HG02759 (cell line): ENCODE measurements at regions not wholly inside any gene's neighbourhood (a gene's known extent, or its start where the extent isn't known, plus 50 kb on each side); places are given as distances from the start of the nearest gene placed in this dataset.
"Not testable (repeated sequence)": the region's sequence is repeated elsewhere in the genome, so short reads cannot be mapped to it uniquely, and the experiment has no call there.

Source experiments
- ATAC-seq: cut with Tn5 transposase; IDR thresholded peaks from one replicate; pipeline ENCODE4 v1.9.1; 2021; ENCODE audit warnings: mild to moderate bottlenecking, moderate library complexity; ENCODE audit not compliant: unreplicated experiment

DNA sequence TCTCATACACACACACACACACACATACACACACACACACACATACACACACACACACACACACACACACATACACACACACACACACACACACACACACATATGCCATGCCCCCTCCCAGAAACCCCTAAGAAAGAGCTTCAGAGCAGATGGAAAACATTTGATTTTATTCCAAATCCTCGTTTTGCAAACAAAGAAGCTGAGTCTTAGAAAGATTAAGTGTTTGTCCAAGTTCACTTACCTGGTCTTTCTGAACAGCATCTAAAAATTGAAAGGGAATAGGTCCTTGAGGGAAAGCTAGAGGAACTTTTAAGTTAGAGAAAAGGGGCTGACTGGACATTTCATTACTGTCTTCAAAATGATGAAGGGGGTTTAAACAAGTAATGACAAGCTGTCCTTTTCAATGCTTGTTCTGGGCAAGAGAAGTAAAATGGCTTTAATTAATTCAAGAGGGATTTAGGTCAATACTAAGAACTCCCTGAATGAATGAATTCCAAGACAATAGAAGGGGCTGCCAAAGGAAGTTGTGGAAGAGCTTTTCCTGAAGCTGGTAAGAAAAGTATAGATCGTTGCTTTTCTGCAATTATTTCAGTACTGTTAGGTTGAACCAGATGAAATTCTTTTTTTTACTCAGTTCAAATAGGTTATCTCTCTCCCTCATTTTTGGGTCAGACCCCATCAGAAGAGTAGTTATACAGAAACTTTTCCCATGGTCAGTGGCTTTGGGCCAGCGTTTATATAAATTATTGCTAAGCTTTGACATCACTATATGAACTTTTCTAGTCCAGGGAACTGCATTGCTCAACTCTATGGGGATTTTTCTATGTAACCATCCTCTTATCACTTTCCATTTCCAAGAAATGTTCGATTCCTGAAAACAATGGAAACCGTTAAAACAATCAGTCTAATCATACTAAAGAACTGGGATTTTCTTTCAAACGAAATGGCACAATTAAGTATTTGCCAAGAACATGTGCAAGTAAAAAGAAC lies 261.4 kb downstream of the MTERF1 start:
- ATAC-seq: no peak

DNA sequence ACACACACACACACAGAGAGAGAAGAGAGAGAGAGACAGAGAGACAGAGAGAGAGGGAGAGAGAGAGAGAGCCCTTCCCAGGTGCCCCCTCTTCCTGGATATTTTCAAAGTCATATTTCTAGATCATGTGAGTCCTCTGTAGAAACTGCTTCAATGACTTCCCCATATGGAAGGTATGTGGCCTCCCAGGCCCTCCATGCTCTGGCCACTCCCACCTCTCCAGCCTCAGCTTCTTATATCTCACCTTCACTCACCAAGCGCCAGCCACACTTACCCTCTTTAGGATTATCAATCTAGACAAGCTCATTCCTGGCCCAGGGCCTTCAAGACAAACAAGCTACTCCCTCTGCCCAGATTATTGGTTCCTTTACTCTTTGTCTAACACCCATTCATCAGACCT lies 259.7 kb downstream of the MTERF1 start:
- ATAC-seq: no peak

DNA sequence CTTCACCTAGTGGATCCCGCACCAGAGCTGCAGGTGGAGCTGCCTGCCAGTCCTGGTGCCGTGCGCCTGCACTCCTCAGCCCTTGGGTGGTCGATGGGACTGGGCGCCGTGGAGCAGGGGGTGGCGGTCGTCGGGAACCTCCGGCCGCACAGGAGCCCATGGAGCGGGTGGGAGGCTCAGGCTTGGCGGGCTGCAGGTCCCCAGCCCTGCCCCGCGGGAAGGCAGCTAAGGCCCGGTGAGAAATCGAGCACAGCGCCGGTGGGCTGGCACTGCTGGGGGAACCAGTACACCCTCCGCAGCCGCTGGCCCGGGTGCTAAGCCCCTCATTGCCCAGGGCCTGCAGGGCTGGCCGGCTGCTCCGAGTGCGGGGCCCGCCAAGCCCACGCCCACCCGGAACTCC lies 253.2 kb downstream of the MTERF1 start:
- ATAC-seq: not testable (repeated sequence)

DNA sequence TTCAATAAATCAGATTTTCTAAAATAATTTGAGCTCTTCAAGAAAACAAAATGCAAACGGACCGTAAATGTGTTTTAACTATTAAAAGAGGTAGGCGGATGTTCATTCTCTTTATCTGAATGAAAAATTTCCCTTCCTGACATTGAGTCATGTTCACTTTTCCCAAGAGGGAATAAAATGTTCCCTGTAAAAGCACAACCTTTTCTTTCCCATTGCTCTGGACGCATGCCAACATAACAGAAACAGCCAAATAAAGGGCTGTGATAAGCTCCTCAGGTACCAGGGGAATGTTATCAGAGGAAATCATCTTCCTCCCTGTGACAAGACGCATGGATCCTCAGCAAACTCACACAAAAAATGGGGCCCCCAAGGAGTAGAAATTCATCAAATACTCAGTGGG lies 251.8 kb downstream of the MTERF1 start:
- ATAC-seq: no peak

DNA sequence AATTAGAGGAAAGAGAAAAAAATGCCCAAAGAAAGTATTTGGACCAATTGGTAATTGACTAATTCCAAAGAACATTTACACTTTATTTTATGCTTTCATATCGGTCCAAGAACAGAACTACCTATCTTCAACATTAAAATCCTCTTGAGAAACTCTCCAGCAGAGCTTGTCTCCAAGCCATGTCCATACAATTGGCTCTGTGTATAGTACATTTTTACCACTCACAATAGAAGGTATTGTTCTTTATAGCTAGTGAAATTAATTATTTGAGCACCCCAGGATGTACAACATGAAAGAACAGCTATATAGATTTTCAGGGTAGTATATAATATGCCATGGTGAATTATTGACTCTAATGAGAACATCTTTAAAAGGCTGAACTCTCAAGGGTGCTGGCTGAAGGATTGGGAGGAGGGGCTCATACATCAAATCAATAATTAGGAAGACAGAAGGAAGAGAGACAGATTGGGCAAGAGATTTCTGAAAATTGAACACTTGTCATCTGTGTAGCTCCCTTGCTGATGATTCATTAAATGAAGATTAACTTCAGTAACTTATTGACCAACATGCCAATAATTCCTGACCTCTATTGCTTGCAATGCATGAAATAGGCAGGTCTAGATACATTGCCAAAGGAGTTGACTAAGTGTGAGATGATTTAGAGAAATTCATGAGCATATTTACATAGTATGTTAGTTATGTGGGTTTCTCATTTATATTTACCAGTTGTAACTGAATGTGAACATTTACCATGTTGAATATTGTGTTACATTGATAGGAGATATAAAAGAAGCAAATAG lies 249.7 kb downstream of the MTERF1 start:
- ATAC-seq: no peak

DNA sequence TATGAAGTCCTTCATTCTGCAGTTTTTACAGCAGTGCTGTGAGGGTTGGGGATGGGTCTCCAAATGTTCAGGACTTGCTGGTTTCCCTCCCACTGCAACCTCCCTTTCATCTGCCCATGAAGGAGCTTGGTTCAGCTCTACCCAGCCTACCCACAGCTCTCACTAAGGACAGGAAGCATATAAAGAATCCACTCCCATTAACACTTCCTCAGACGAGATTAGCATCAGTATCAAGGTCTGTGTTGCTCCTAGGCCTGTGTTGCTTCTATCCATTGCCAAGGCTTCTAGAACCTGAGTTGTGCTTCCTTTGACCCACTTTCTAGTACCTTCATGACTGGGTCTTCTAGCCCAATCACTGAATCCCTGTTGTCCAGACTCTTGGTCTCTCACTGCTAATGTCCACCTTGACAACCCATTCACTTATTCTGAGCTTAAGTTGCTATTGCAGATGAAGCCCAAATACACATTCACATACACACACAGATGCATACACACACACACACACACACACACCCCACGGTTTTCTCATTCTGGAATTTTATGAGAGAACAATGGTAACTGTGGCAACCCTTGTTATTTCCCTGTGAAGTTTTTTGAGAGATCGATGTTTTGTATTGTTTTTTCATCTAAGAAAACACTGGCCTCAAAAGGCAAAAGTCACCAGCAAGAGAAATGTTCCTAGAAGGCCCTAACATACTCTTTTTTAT lies 248.1 kb downstream of the MTERF1 start:
- no peak for ATAC-seq

DNA sequence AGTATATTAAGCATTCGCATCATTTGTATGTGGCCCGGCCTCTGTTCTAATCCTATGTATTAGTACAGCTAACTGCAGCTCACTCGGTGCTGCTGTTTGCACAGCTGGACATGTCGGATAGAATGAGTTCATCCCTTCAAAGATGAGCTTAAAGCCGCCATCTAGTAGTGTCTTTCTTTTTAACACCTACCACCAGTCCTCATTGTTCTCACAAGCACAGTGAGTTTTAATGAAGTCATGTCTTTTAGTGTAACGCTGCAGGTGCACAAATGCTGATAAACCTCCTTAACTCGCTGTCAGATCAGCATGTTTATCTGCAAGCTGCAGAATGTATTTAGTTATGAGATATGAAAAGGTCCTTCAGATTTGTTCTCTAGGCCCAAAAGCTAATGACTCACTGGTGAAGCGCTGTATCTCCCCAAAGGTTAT lies 247.5 kb downstream of the MTERF1 start:
- ATAC-seq: no peak

DNA sequence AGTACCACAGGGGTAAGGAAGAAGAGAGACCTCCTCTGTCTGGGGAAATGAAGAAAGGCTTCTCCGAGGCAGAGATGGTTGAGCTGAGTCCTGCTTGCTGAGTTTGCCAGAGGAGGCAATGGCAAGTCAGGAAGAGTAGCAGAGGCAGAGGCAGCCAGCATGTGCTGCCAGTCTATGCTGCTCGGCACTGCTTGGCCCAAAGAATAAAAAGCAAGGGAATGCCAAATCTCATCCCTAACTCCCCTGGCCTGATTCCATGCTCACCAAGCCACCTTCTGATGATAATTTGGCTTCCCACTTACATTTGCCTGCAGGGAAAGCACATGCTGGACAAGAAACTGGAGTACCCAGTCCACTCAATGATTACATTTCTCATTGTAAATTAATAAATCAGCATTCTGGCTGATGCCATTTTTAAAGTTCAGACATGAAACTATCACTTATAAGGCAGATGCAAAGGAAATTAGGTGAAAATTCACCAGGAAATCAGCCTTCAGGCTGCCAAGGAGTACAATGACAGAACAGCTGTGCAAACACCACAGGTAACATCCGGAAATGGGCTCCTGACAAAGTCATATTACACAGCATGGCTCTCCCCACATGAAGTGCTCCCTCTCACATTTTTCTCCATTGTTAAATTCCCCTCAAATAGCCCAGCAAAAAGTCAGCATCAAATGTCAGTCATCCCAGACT lies 245.9 kb downstream of the MTERF1 start:
- ATAC-seq: no peak

DNA sequence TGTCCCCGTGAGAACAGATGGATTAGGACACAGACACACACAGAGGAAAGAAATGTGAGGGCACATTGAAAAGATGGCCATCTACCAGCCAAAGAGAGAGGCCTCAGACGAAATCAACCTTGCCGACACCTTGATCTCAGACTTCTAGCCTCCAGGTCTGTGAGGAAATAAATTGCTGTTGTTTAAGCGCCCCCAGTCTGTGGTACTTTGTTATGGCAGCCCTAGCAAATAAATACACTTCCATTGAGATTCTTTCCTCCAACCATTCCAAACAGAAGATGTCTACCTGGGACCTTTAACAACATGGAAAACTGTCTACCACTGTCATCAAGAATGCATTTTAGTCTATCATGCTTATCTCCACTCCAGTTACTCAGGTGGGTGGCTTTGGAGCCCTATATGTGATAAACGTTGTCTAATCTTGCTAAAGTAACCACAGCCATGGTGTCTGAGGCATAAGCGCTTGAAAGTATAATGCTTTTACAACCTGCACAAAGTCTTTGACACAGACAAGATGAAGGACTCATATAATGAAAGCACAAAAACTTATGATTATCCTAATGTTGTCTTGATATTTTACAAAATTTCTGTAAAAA lies 244.3 kb downstream of the MTERF1 start:
- peak; percentile 60 for ATAC-seq

DNA sequence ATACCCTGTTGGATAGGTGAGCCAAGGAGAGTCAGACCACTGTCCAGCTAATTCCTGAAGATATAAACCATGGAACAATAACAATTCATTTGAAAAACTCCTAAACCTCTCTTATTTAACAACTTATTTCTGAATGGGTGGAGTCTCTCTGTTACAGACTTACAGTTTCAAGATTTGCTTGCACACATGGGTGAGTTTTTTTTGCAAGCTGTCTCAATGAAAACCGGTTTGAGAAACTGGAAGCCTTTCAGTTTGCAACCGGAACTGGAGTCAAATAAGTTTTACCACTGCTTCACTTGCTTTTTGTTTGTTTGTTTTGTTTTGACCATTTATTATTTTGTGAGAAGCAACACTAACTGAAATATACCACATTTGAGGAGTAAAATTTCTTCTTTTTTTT lies 243.8 kb downstream of the MTERF1 start:
- no peak for ATAC-seq

DNA sequence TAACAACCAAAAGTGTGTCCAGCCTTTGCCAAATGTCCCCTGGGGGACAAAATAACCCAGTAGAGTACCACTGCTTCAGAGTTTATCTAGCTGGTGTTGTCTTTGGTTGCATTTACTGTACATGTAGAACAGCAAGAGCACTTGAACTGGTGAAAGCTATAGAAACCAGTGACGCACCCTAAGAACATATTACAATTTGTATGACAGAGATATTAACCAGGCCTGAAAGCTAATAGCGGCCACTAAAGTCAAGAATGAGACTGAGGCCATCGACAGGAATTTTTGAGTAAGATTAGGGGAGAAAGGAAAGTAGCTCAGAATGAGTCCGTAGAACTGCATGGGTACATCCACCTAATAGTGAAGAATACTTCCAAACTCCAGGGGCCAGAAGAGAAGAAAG lies 236.2 kb downstream of the MTERF1 start:
- no peak for ATAC-seq

DNA sequence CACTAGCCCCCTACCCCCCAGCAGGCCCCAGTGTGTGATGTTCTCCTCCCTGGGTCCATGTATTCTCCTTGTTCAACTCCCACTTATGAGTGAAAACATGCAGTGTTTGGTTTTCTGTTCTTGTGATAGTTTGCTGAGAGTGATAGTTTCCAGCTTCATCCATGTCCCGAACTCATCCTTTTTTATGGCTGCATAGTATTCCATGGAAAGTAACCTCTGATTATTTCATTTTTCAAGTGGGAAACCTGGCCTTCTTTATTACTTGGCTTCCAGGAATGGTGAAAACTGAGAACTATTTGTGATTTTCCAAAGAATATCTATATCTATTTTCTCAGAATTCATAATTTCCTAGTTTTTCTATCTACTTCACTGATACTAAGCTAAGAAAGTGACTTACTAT lies 235.0 kb downstream of the MTERF1 start:
- ATAC-seq: no peak

DNA sequence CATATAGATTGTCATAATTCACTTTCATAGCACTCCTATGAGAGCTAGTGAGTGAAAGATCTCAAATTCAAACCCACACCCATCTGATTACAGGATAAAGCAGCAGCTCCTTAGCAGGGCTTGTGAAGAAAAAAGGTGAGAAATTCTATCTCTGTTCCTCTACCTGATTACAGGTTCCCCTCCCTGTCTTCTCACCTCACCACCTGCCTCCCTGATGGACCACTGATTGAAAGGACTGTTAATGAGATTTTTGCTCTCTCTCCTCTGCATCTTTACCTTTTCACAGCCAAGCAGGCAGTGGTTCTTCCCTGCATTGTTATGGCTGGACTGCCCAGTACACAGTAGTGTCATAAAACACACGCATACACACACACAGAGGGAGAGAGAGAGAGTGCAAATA lies 228.5 kb downstream of the MTERF1 start:
- no peak for ATAC-seq

DNA sequence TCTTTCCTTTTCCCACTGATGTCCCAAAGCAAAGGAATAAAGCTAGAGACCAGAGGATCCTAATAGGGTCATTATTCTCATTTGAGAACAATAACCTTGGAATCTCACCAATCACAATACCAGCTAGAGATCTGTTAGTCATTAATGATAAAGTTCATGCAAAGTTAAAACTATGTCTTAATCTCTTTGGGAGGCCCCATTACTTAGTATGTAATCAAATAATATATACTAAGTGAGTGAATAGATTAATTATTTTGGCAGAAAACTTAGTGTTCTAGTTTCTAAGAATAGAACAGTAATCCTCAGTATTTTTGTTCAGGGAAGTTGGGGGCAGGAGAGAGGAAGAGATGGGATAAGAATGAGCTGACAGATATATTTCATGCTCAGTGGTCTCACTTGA lies 227.2 kb downstream of the MTERF1 start:
- no peak for ATAC-seq

DNA sequence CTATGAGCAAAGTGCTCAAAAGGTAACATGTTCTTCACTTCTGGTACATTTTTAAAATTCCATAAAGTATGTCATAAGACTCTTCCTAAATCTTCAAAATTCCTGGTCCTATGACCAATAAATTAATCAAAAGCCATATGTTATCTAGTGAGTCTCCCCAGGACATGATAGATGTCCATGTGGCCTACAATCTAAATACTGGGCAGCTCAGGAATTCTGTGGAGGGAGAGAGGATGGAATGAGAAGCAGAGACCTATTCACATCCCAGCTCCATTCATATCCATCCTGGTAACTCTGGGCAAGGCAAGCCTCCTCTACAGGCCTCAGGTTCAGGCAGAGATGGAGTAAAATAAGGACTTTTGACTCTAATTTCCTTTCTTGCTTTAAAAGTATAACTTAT lies 224.8 kb downstream of the MTERF1 start:
- ATAC-seq: no peak

DNA sequence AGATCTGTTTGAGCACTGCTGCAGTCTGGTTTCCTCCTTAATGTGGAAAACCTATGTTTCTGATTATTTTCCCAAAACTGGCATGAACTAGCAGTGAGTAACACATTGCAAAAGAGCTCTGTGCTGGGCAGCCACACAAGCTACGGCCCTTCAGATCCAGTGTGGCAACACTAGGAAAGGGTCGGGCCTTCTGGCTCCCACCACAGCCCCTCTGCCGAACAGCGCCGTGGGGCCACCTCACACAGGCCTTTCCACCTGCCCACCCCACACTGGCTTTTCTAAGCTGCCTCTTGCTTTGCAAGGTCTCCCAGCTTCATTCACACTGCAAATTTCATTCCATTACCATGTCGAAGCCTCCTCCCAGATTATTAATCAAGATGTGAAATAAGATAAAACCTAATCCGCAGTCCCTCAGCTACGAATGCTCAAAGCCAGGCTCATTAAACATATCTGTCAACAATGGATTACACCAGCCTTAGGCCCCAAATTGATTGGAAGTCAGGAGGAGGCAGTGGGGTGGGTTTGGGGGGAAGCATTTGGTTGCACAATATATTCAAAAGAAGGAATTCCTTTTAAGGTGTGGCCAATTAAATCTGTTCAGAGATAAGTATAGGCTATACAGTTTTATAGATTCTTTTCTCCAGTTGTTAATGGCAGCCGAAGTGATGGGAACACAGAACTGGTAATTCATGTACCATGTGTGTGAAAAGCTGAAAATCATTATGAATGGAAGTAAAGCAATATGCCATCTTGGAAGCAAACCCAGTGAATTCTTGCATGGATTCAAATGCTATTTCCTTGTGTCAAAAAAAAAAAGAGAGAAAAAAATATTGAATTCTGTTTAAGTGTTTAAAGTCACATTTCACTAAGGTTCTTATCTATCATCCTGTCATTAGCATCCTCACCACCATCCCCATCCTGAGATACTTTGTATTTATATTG lies 223.7 kb downstream of the MTERF1 start:
- no peak for ATAC-seq

DNA sequence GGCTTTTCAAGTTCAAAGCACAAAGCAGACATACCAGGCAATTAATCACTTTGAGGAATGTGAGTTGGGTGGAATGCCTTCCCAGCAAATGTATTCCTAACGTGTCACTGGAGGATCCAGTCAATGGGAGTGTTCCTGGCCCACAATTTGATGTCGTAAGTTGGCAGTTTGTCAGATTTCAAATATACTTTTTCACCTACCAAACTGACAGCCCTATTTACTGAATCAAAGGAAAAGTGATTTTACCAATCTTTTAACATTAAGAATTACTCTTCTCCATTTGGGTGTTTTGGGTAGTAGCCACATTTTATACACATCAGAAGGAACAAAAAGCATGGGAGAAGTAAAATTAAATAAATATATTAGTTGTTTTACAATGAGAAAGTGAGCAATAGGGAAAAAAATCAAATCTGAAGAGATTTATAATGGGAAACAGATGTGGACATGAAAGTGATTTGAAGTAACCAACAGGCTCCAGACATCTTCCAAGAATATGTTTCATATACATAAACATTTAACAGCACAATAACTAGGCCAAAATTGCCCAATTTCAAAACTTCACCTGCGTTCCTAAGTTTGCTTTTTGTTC lies 222.9 kb downstream of the MTERF1 start:
- ATAC-seq: no peak

DNA sequence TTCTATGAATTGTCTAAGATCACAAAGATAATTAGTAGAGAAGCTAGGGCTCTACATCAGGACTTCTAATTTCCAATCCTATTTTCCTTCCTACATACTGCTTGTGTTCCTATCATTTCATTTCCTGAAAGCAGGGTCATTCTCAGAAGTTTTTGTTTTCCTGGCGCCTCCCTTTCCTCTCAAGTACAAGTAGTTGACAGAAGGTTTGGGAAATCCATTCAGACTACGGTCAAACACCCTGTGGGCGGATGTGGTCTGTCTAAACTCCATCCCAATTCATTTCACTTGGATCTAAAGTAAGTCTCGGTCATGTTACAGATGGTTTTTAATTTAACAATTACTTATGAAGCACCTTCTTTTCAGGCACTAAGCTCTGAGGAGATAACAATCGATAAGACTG lies 221.4 kb downstream of the MTERF1 start:
- ATAC-seq: no peak
